ENCODE measurements at regions not wholly inside any gene's neighbourhood (a gene's known extent, or its start where the extent isn't known, plus 50 kb on each side); places are given as distances from the start of the nearest gene placed in this dataset.

DNA sequence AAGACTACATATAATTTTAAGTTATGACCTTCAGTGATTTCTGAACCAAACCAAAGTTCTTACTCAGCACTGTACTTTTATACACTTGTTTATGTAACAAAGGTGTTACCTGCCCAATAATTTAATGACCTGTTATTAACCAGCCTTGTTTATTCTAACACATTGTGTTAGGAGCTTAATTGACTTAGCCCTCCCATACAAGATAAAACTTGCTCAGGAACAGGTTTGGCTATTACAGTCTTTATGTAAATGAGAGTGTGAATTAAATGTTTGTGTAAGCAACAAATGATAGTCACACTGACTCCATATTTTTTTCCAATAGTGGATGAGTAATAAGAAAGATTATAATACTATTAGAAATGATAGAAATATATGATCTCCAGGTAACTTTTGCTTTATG is 51.8 kb upstream of the MYCBP2 start:
- DNase-seq = no peak

DNA sequence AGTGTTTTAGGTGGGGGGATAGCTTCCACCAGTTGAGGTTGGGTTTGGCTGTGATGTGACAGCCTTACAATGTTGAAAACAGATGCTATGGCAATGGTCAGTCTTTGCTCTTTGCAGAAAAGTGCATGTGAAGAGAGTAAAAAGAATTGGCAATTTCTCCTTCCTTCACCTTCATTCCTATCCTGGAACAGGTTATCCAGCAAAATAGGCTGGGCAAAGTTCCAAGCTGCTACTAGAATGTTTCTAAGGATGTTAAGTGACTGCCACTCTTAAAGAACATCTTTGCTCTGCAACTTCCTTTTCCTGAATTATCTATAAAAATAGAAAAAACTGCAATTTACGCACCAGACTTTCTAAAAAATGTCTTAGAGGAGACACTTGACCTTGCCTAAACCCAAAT is 50.1 kb upstream of the MYCBP2 start:
- no peak for DNase-seq
